PC-9 (cell line): ENCODE measurements at regions not wholly inside any gene's neighbourhood (a gene's known extent, or its start where the extent isn't known, plus 50 kb on each side); places are given as distances from the start of the nearest gene placed in this dataset.

Source experiments
- BruUV-seq: library from RNA; stranded (reverse); fragments of 400-500 nt; replicated peaks from 2 replicates; lab custom pipeline; 2021; lab: Mats Ljungman, UMichigan
- CTCF ChIA-PET: fragments of 300-600 bp; sonication (Branson Sonifier 250); formaldehyde crosslinking; loops from one replicate; lab custom pipeline; 2022; ENCODE audit warnings: antibody characterized with exemption; lab: Charles Lee
- POLR2A ChIA-PET: fragments of 300-600 bp; sonication (Branson Sonifier 250); formaldehyde crosslinking; loops from one replicate; lab custom pipeline; 2022; ENCODE audit warnings: antibody characterized with exemption; ENCODE audit not compliant: unreplicated experiment; lab: Charles Lee
- DNase-seq, 2 experiments: peaks; one replicate each; pipeline versions ENCODE4 v3.0.0 to v3.0.0-alpha.2; 2015 to 2022; ENCODE audit warnings: mixed read lengths in 1 of 2
- H2AFZ ChIP-seq: fragments of 200-600 bp; sonication (generic); 2 replicates; pipeline ENCODE4 v1.8.1; 2017; ENCODE audit warnings: antibody characterized with exemption
- H3F3A ChIP-seq: fragments of 200-600 bp; sonication (generic); 2 replicates; pipeline ENCODE4 v1.8.1; 2017; ENCODE audit warnings: antibody characterized with exemption, mild to moderate bottlenecking, low read depth; ENCODE audit not compliant: insufficient read depth
- H3K27ac ChIP-seq: fragments of 200-600 bp; sonication (generic); 2 replicates; pipeline ENCODE4 v1.6.1; 2016; ENCODE audit warnings: mixed run types
- H3K27me3 ChIP-seq: fragments of 200-600 bp; sonication (generic); 2 replicates; pipeline ENCODE4 v1.6.1; 2016; ENCODE audit warnings: low read depth, mixed run types; ENCODE audit not compliant: insufficient read depth
- H3K36me3 ChIP-seq: fragments of 200-600 bp; sonication (generic); 2 replicates; pipeline ENCODE4 v1.6.1; 2016; ENCODE audit warnings: low read depth, mixed run types
- H3K4me1 ChIP-seq: fragments of 200-600 bp; sonication (generic); replicated peaks from 2 replicates; pipeline ENCODE4 v1.6.1; 2016; ENCODE audit warnings: mixed run types; ENCODE audit not compliant: insufficient read depth
- H3K4me2 ChIP-seq: fragments of 200-600 bp; sonication (generic); 2 replicates; pipeline ENCODE4 v1.6.1; 2017; ENCODE audit warnings: mixed run types
- H3K4me3 ChIP-seq: fragments of 200-600 bp; sonication (generic); 2 replicates; pipeline ENCODE4 v1.6.1; 2016; ENCODE audit warnings: mixed run types
- H3K79me2 ChIP-seq: fragments of 200-600 bp; sonication (generic); 2 replicates; pipeline ENCODE4 v1.6.1; 2017; ENCODE audit warnings: low read depth, mixed run types
- H3K9me2 ChIP-seq: fragments of 200-600 bp; sonication (generic); 2 replicates; pipeline ENCODE4 v1.8.1; 2017; ENCODE audit warnings: mild to moderate bottlenecking; ENCODE audit not compliant: insufficient read depth
- H3K9me3 ChIP-seq: fragments of 200-600 bp; sonication (generic); 2 replicates; pipeline ENCODE4 v1.8.1; 2016; ENCODE audit warnings: low read depth; ENCODE audit not compliant: insufficient read depth
- H4K20me1 ChIP-seq: fragments of 200-600 bp; sonication (generic); 2 replicates; pipeline ENCODE4 v1.8.1; 2017; ENCODE audit not compliant: insufficient read depth
- CTCF ChIP-seq: fragments of 200-600 bp; sonication (generic); conservative IDR thresholded peaks from 2 replicates; pipeline ENCODE4 v1.6.1; 2017; ENCODE audit warnings: mixed run types, antibody characterized with exemption, mild to moderate bottlenecking, moderate library complexity
- EZH2 ChIP-seq: fragments of 200-600 bp; sonication (generic); IDR thresholded peaks from 2 replicates; pipeline ENCODE4 v1.8.0; 2017; ENCODE audit warnings: antibody characterized with exemption, low read depth
- intact Hi-C: fragments of 100-400 bp; cut with micrococcal nuclease; formaldehyde crosslinking; loops from one replicate; pipeline ENCODE4 v1.10.0; 2022; ENCODE audit not compliant: unreplicated experiment

GRCh38 chr6:166040292-166040691, 127.4 kb downstream of the TBXT start:
- no TSS peak for BruUV-seq
- ChIA-PET POLR2A (no interaction called here), CTCF (no interaction called here)
- H3K9me3 ChIP-seq: no peaks in the 10 kb centered on the region
- no peak overlapping the region for H2AFZ ChIP-seq
- intact Hi-C loops: no loop called here
- no peaks in the 10 kb centered on the region for H3K9me2 ChIP-seq
- H3K79me2 ChIP-seq: no peaks in the 10 kb centered on the region
- no peaks in the 10 kb centered on the region for H3K4me1 ChIP-seq
- no peak overlapping the region for H3K4me2 ChIP-seq
- H3K27me3 ChIP-seq: 0 out of 2 replicates have a peak, but pooled peaks cover 4% of the 10 kb centered on the region
- no peak overlapping the region for H3K27ac ChIP-seq
- no peak overlapping the region for H3K4me3 ChIP-seq
- H3F3A ChIP-seq: no peaks in the 10 kb centered on the region
- H3K36me3 ChIP-seq: no peaks in the 10 kb centered on the region
- DNase-seq: no peak
- no peak for TF ChIP-seq CTCF
- H4K20me1 ChIP-seq: no peaks in the 10 kb centered on the region

GRCh38 chr6:166036316-166037095, 131.1 kb downstream of the TBXT start:
- H3K36me3 ChIP-seq: no peaks in the 10 kb centered on the region
- no peaks in the 10 kb centered on the region for H3K4me1 ChIP-seq
- H3K27ac ChIP-seq: no peak overlapping the region
- POLR2A ChIA-PET: no interaction called here
- H3K4me3 ChIP-seq: no peak overlapping the region
- H3K4me2 ChIP-seq: no peak overlapping the region
- no peaks in the 10 kb centered on the region for H4K20me1 ChIP-seq
- H3F3A ChIP-seq: no peaks in the 10 kb centered on the region
- no peak overlapping the region for H2AFZ ChIP-seq
- H3K27me3 ChIP-seq: no peaks in the 10 kb centered on the region
- no peaks in the 10 kb centered on the region for H3K9me2 ChIP-seq
- no peaks in the 10 kb centered on the region for H3K9me3 ChIP-seq
- intact Hi-C loops: no loop called here
- DNase-seq: no peak
- H3K79me2 ChIP-seq: no peaks in the 10 kb centered on the region
- CTCF ChIA-PET: no interaction called here
- no TSS peak for BruUV-seq
- TF ChIP-seq CTCF (no peak), EZH2 (no peak)

GRCh38 chr6:166032366-166033200, 135.1 kb downstream of the TBXT start:
- ChIA-PET CTCF (no interaction called here), POLR2A (no interaction called here)
- Histone ChIP-seq H3K36me3 (no peaks in the 10 kb centered on the region), H2AFZ (no peak overlapping the region), H4K20me1 (no peaks in the 10 kb centered on the region), H3K79me2 (no peaks in the 10 kb centered on the region), H3K4me2 (no peak overlapping the region), H3F3A (no peaks in the 10 kb centered on the region), H3K27me3 (0 out of 2 replicates have a peak, but pooled peaks cover 3% of the 10 kb centered on the region), H3K9me3 (no peaks in the 10 kb centered on the region), H3K4me3 (no peak overlapping the region), H3K9me2 (no peaks in the 10 kb centered on the region), H3K4me1 (no peaks in the 10 kb centered on the region), H3K27ac (no peak overlapping the region)
- no peak; the same call in 1 of the 2 replicates for TF ChIP-seq CTCF
- TF ChIP-seq EZH2: no peak
- BruUV-seq: no TSS peak
- intact Hi-C loops: no loop called here
- DNase-seq: no peak
